H1 (cell line): ENCODE measurements at regions not wholly inside any gene's neighbourhood (a gene's known extent, or its start where the extent isn't known, plus 50 kb on each side); places are given as distances from the start of the nearest gene placed in this dataset.

ENCODE experiments used
- CTCF ChIA-PET: fragments of 300-600 bp; sonication (Branson Sonifier 250); formaldehyde crosslinking; loops from one replicate; lab custom pipeline; 2021; ENCODE audit not compliant: partially characterized antibody; lab: Charles Lee
- POLR2A ChIA-PET: fragments of 300-600 bp; sonication (Branson Sonifier 250); formaldehyde crosslinking; loops from one replicate; lab custom pipeline; 2021; ENCODE audit warnings: inconsistent platforms; ENCODE audit not compliant: partially characterized antibody; lab: Charles Lee
- DNase-seq, 2 experiments: peaks; one replicate each; pipeline versions ENCODE4 v3.0.0 to v3.0.0-alpha.2; 2010 to 2022; ENCODE audit warnings: low spot score in 2 of 2, low read depth in 1 of 2, mixed read lengths in 1 of 2
- FAIRE-seq: peaks from 2 replicates; lab custom pipeline; 2011; peaks lifted over from hg19 to GRCh38; lab: Jason Lieb, UNC
- H2AFZ ChIP-seq: 2 replicates; pipeline ENCODE4 v1.8.1; 2012; ENCODE audit warnings: low read length, inconsistent platforms
- H2AK5ac ChIP-seq: 2 replicates; pipeline ENCODE4 v1.6.1; 2013; ENCODE audit warnings: low read depth, low read length
- H2BK120ac ChIP-seq: replicated peaks from 2 replicates; pipeline ENCODE3; 2013; ENCODE audit warnings: low read depth, low read length, inconsistent platforms
- H2BK12ac ChIP-seq: 2 replicates; pipeline ENCODE4 v1.6.1; 2013; ENCODE audit warnings: low read depth, low read length
- H2BK15ac ChIP-seq: 2 replicates; pipeline ENCODE4 v1.6.1; 2013; ENCODE audit warnings: low read length
- H2BK20ac ChIP-seq: 2 replicates; pipeline ENCODE4 v1.6.1; 2013; ENCODE audit warnings: low read length
- H2BK5ac ChIP-seq: 2 replicates; pipeline ENCODE4 v1.6.1; 2013; ENCODE audit warnings: low read depth, low read length
- H3K14ac ChIP-seq: 2 replicates; pipeline ENCODE4 v1.6.1; 2013; ENCODE audit warnings: inconsistent platforms; ENCODE audit not compliant: insufficient read length
- H3K18ac ChIP-seq: 2 replicates; pipeline ENCODE4 v1.6.1; 2013; ENCODE audit warnings: low read length; ENCODE audit errors: extremely low read depth
- H3K23ac ChIP-seq: 2 replicates; pipeline ENCODE4 v1.6.1; 2013; ENCODE audit warnings: inconsistent platforms; ENCODE audit not compliant: insufficient read length
- H3K23me2 ChIP-seq: 2 replicates; pipeline ENCODE4 v1.6.1; 2013; ENCODE audit warnings: low read depth, low read length
- H3K27ac ChIP-seq: 2 replicates; pipeline ENCODE4 v1.6.1; 2011; ENCODE audit warnings: low read depth, low read length, inconsistent platforms
- H3K27me3 ChIP-seq, 4 experiments: replicated peaks in 1 of 4; 1 replicate in 1 of 4; 2 replicates in 3 of 4; pipeline versions ENCODE4 v1.6.1 to v1.8.1; 2011 to 2013; ENCODE audit warnings: low read length in 3 of 4, mild to moderate bottlenecking in 3 of 4, inconsistent platforms in 2 of 4, mixed read lengths in 2 of 4, moderate library complexity in 1 of 4; ENCODE audit not compliant: control insufficient read depth in 3 of 4, insufficient read depth in 3 of 4; ENCODE audit errors: extremely low read depth in 1 of 4
- H3K36me3 ChIP-seq, 4 experiments: 2 replicates each; pipeline versions ENCODE4 v1.6.1 to v1.8.1; 2011 to 2013; ENCODE audit warnings: mild to moderate bottlenecking in 4 of 4, low read length in 3 of 4, moderate library complexity in 2 of 4, control low read depth in 1 of 4, inconsistent platforms in 1 of 4; ENCODE audit not compliant: insufficient read depth in 4 of 4, control insufficient read depth in 2 of 4
- H3K4ac ChIP-seq: replicated peaks from 2 replicates; pipeline ENCODE3; 2013; ENCODE audit warnings: low read length, low read depth, mixed read lengths, inconsistent platforms; ENCODE audit not compliant: insufficient read length
- H3K4me1 ChIP-seq, 4 experiments: replicated peaks in 1 of 4; 1 replicate in 1 of 4; 2 replicates in 3 of 4; pipeline versions ENCODE4 v1.6.1 to v1.8.1; 2011 to 2013; ENCODE audit warnings: low read length in 3 of 4, inconsistent platforms in 2 of 4, mixed read lengths in 1 of 4; ENCODE audit not compliant: insufficient read depth in 4 of 4, control insufficient read depth in 3 of 4
- H3K4me2 ChIP-seq, 2 experiments: 2 replicates each; pipeline versions ENCODE4 v1.6.1 to v1.8.1; 2011 to 2013; ENCODE audit warnings: low read depth in 2 of 2, low read length in 2 of 2, control low read depth in 1 of 2, inconsistent platforms in 1 of 2, mild to moderate bottlenecking in 1 of 2; ENCODE audit not compliant: insufficient read depth in 1 of 2
- H3K4me3 ChIP-seq, 4 experiments: fragments of 200-600, 300-600 bp in 1 of 4; sonication (generic), shearing (Covaris generic), sonication (Bioruptor Twin) in 1 of 4; 2 replicates each; pipeline versions ENCODE4 v1.5.1 to v1.8.1; 2011 to 2016; ENCODE audit warnings: low read length in 4 of 4, low read depth in 3 of 4, control low read depth in 2 of 4, inconsistent platforms in 2 of 4, mild to moderate bottlenecking in 2 of 4, mixed read lengths in 1 of 4, moderate library complexity in 1 of 4; ENCODE audit not compliant: insufficient read depth in 2 of 4; ENCODE audit errors: extremely low read depth in 1 of 4
- H3K56ac ChIP-seq: replicated peaks from 2 replicates; pipeline ENCODE3; 2013; ENCODE audit warnings: low read depth, mild to moderate bottlenecking, mixed read lengths, low read length, inconsistent platforms; ENCODE audit not compliant: insufficient read length
- H3K79me1 ChIP-seq: 2 replicates; pipeline ENCODE4 v1.6.1; 2013; ENCODE audit warnings: low read depth, low read length, control low read depth
- H3K79me2 ChIP-seq, 2 experiments: 2 replicates each; pipeline versions ENCODE4 v1.6.1 to v1.8.1; 2012 to 2013; ENCODE audit warnings: low read length in 2 of 2, mild to moderate bottlenecking in 2 of 2, inconsistent platforms in 1 of 2; ENCODE audit not compliant: insufficient read depth in 2 of 2, control insufficient read depth in 1 of 2
- H3K9ac ChIP-seq, 4 experiments: replicated peaks in 1 of 4; 1 replicate in 1 of 4; 2 replicates in 3 of 4; pipeline versions ENCODE4 v1.6.1 to v1.8.1; 2011 to 2013; ENCODE audit warnings: low read depth in 3 of 4, low read length in 3 of 4, control low read depth in 2 of 4, mild to moderate bottlenecking in 2 of 4, moderate library complexity in 2 of 4, inconsistent platforms in 1 of 4; ENCODE audit errors: extremely low read depth in 1 of 4
- H3K9me3 ChIP-seq, 2 experiments: 2 replicates each; pipeline versions ENCODE4 v1.6.1 to v1.8.1; 2012 to 2013; ENCODE audit warnings: mild to moderate bottlenecking in 2 of 2, moderate library complexity in 2 of 2, control low read depth in 1 of 2, inconsistent platforms in 1 of 2, low read depth in 1 of 2, low read length in 1 of 2, mixed read lengths in 1 of 2; ENCODE audit not compliant: insufficient read depth in 2 of 2
- H4K20me1 ChIP-seq, 2 experiments: replicated peaks in 1 of 2; 2 replicates each; pipeline versions ENCODE3 to v1.8.1; 2011 to 2013; ENCODE audit warnings: inconsistent platforms in 2 of 2, low read length in 2 of 2, mild to moderate bottlenecking in 1 of 2; ENCODE audit not compliant: insufficient read depth in 2 of 2, control insufficient read depth in 1 of 2
- H4K5ac ChIP-seq: 2 replicates; pipeline ENCODE4 v1.6.1; 2013; ENCODE audit warnings: low read length, low read depth, mixed read lengths, inconsistent platforms; ENCODE audit not compliant: insufficient read length
- H4K8ac ChIP-seq: 2 replicates; pipeline ENCODE4 v1.8.0; 2013; ENCODE audit warnings: mild to moderate bottlenecking, moderate library complexity, low read length, inconsistent platforms; ENCODE audit not compliant: insufficient read depth; ENCODE audit errors: extremely low read depth
- H4K91ac ChIP-seq: replicated peaks from 2 replicates; pipeline ENCODE3; 2013; ENCODE audit warnings: low read length, mixed read lengths, inconsistent platforms; ENCODE audit not compliant: insufficient read length
- JUND ChIP-seq: IDR thresholded peaks from 2 replicates; pipeline ENCODE4 v1.6.1; 2011; ENCODE audit warnings: mild to moderate bottlenecking, improper control_type of control experiment, low read length
- SIRT6 ChIP-seq: IDR thresholded peaks from one replicate; pipeline ENCODE4 v1.7.1; 2012; ENCODE audit warnings: low read length, inconsistent platforms
- TEAD4 ChIP-seq: IDR thresholded peaks from 2 replicates; pipeline ENCODE4 v1.6.1; 2012; ENCODE audit warnings: low read depth, low read length, inconsistent platforms, mixed read lengths
- WGBS, 2 experiments: shearing (Covaris generic) in 1 of 2; methylation state at CpG; one replicate each; pipeline versions ENCODE4 v1.1.6 to v1.1.7; 2013 to 2015; ENCODE audit warnings: low lambda C conversion rate in 2 of 2, mixed read lengths in 2 of 2, inconsistent platforms in 1 of 2, low coverage in 1 of 2, missing lambda C conversion rate in 1 of 2; ENCODE audit not compliant: insufficient replicate concordance in 2 of 2, insufficient coverage in 1 of 2, insufficient read length in 1 of 2; ENCODE audit errors: extremely low coverage in 1 of 2, missing lambda C conversion rate in 1 of 2; 5-methylcytosine and 5-hydroxymethylcytosine counted together

GRCh38 chr5:145446412-145446811, 388.7 kb downstream of the PRELID2 start:
- 93% methylated on average over 5 of the region's 5 CpGs; no CpG with 5 or more reads in 1 of the 2 experiments for WGBS, 2 experiments
- Histone ChIP-seq H3K9me3 (no peaks in the 10 kb centered on the region), H3K23me2 (no peaks in the 10 kb centered on the region), H2BK12ac (no peak overlapping the region), H3K9ac (no peak overlapping the region), H2BK120ac (no peak overlapping the region), H2AK5ac (no peak overlapping the region), H3K4me3 (no peak overlapping the region), H3K27ac (no peak overlapping the region), H3K56ac (no peak overlapping the region)
- POLR2A ChIA-PET = no interaction called here
- TF ChIP-seq JUND = no peak
- TF ChIP-seq TEAD4 = no peak
- TF ChIP-seq SIRT6 = no peak
- TF ChIP-seq, all 59 proteins: peak for 0
- Histone ChIP-seq H4K20me1 (no peaks in the 10 kb centered on the region), H2AFZ (no peak overlapping the region), H3K4me2 (no peak overlapping the region), H4K91ac (no peak overlapping the region), H2BK5ac (no peak overlapping the region), H3K23ac (no peak overlapping the region), H3K79me2 (no peaks in the 10 kb centered on the region), H3K18ac (no peak overlapping the region), H3K14ac (no peak overlapping the region), H4K8ac (no peak overlapping the region), H3K79me1 (no peaks in the 10 kb centered on the region), H3K4ac (no peak overlapping the region), H2BK15ac (no peak overlapping the region), H3K27me3 (no peaks in the 10 kb centered on the region), H4K5ac (no peak overlapping the region), H3K36me3 (no peaks in the 10 kb centered on the region), H2BK20ac (no peak overlapping the region), H3K4me1 (no peaks in the 10 kb centered on the region)
- FAIRE-seq (no peak), DNase-seq (no peak)
- CTCF ChIA-PET = interaction anchor here (0.9 to 1.4 kb wide), 2 partner anchors 11 to 208 kb away, joined by 3 read pairs; no protein-coding TSS in a partner anchor
